GM19455 (cell line): ENCODE measurements at regions not wholly inside any gene's neighbourhood (a gene's known extent, or its start where the extent isn't known, plus 50 kb on each side); places are given as distances from the start of the nearest gene placed in this dataset.

Experiments
- ATAC-seq: cut with Tn5 transposase; IDR thresholded peaks from one replicate; pipeline ENCODE4 v1.9.1; 2021; ENCODE audit not compliant: unreplicated experiment

GRCh38 chr3:72593881-72594397, 254.3 kb downstream of the SHQ1 start:
- ATAC-seq = no peak

- no peak for ATAC-seq
Measured at GRCh38 chr3:72591522-72592421, 256.5 kb downstream of the SHQ1 start.

GRCh38 chr3:72590732-72591221, 257.5 kb downstream of the SHQ1 start:
- ATAC-seq = no peak

GRCh38 chr3:72587282-72587681, 261.0 kb downstream of the SHQ1 start:
- ATAC-seq = no peak

GRCh38 chr3:72586694-72587093, 261.6 kb downstream of the SHQ1 start:
- no peak for ATAC-seq

GRCh38 chr3:72585966-72586365, 262.3 kb downstream of the SHQ1 start:
- no peak for ATAC-seq

- no peak for ATAC-seq
Measured at GRCh38 chr3:72584262-72584661, 264.0 kb downstream of the SHQ1 start.

- no peak for ATAC-seq
Measured at GRCh38 chr3:72582963-72583362, 265.3 kb downstream of the SHQ1 start.

GRCh38 chr3:72582211-72582878, 265.9 kb downstream of the SHQ1 start:
- ATAC-seq = peak; percentile 89

GRCh38 chr3:72580900-72581299, 267.3 kb downstream of the SHQ1 start:
- no peak for ATAC-seq

GRCh38 chr3:72580246-72580756, 267.9 kb downstream of the SHQ1 start:
- no peak for ATAC-seq

- ATAC-seq = no peak
Measured at GRCh38 chr3:72579581-72580245, 268.5 kb downstream of the SHQ1 start.

- no peak for ATAC-seq
Measured at GRCh38 chr3:72579191-72579580, 269.1 kb downstream of the SHQ1 start.

GRCh38 chr3:72577190-72577589, 271.1 kb downstream of the SHQ1 start:
- ATAC-seq = no peak

- ATAC-seq = no peak
Measured at GRCh38 chr3:72576563-72576962, 271.7 kb downstream of the SHQ1 start.

- ATAC-seq = no peak
Measured at GRCh38 chr3:72574144-72574543, 274.1 kb downstream of the SHQ1 start.

- ATAC-seq = no peak
Measured at GRCh38 chr3:72573051-72573450, 275.2 kb downstream of the SHQ1 start.

GRCh38 chr3:72572489-72573007, 275.7 kb downstream of the SHQ1 start:
- no peak for ATAC-seq

- no peak for ATAC-seq
Measured at GRCh38 chr3:72571638-72572114, 276.6 kb downstream of the SHQ1 start.

- no peak for ATAC-seq
Measured at GRCh38 chr3:72571052-72571451, 277.2 kb downstream of the SHQ1 start.
